Natural killer cell (primary cell): ENCODE measurements at regions not wholly inside any gene's neighbourhood (a gene's known extent, or its start where the extent isn't known, plus 50 kb on each side); places are given as distances from the start of the nearest gene placed in this dataset.
"Not testable (repeated sequence)": the region's sequence is repeated elsewhere in the genome, so short reads cannot be mapped to it uniquely, and the experiment has no call there.

Experiments
- ATAC-seq, 3 donors: fragments of 150-1000 bp in 2 of 3; fragments of 200-7000 bp in 1 of 3; cut with Tn5 transposase; 1 replicate in 1 of 3; 2 replicates in 2 of 3; pipeline ENCODE4 v1.10.0; 2021; ENCODE audit warnings: mild to moderate bottlenecking in 2 of 3, moderate library complexity in 2 of 3
- DNase-seq, 2 donors: peaks; one replicate each; pipeline versions ENCODE4 v3.0.0 to v3.0.0-alpha.2; 2013 to 2021; ENCODE audit warnings: mixed read lengths in 1 of 2
- H3K27ac ChIP-seq: one replicate; pipeline ENCODE4 v1.5.1; 2013; ENCODE audit warnings: mild to moderate bottlenecking, low read length
- H3K27me3 ChIP-seq: one replicate; pipeline ENCODE4 v1.6.1; 2013; ENCODE audit warnings: low read length; ENCODE audit not compliant: control insufficient read depth, insufficient read depth
- H3K36me3 ChIP-seq: one replicate; pipeline ENCODE4 v1.6.1; 2013; ENCODE audit warnings: low read length; ENCODE audit not compliant: control insufficient read depth, insufficient read depth
- H3K4me1 ChIP-seq: one replicate; pipeline ENCODE4 v1.6.1; 2013; ENCODE audit warnings: low read length; ENCODE audit not compliant: control insufficient read depth, insufficient read depth
- H3K4me3 ChIP-seq: one replicate; pipeline ENCODE4 v1.5.1; 2013; ENCODE audit warnings: low read length
- H3K9me3 ChIP-seq: one replicate; pipeline ENCODE4 v1.6.1; 2013; ENCODE audit warnings: low read length; ENCODE audit not compliant: control insufficient read depth, insufficient read depth
- H3K27ac Mint-ChIP-seq, 2 donors: one replicate each; pipeline ENCODE4 v1.8.0; 2022; ENCODE audit warnings: mild to moderate bottlenecking in 2 of 2, mixed read lengths in 2 of 2, moderate library complexity in 1 of 2
- H3K27me3 Mint-ChIP-seq, 2 donors: one replicate each; pipeline ENCODE4 v1.8.0; 2022; ENCODE audit warnings: low read depth in 2 of 2, mixed read lengths in 2 of 2
- H3K36me3 Mint-ChIP-seq: one replicate; pipeline ENCODE4 v1.8.0; 2022; ENCODE audit warnings: mixed read lengths
- H3K4me1 Mint-ChIP-seq, 2 donors: one replicate each; pipeline ENCODE4 v1.8.0; 2022; ENCODE audit warnings: mixed read lengths in 2 of 2
- H3K4me3 Mint-ChIP-seq: one replicate; pipeline ENCODE4 v1.8.0; 2022; ENCODE audit warnings: mild to moderate bottlenecking, moderate library complexity, mixed read lengths
- H3K9me3 Mint-ChIP-seq, 2 donors: one replicate each; pipeline ENCODE4 v1.8.0; 2022; ENCODE audit warnings: mixed read lengths in 2 of 2
- CTCF ChIP-seq: fragments of 200-600 bp; IDR thresholded peaks from one replicate; pipeline ENCODE4 v1.8.0; 2022; ENCODE audit warnings: antibody characterized with exemption
- WGBS: methylation state at CpG from one replicate; pipeline ENCODE4 v1.1.7; 2013; ENCODE audit warnings: missing lambda C conversion rate; ENCODE audit not compliant: insufficient coverage; 5-methylcytosine and 5-hydroxymethylcytosine counted together
- intact Hi-C: fragments of 100-400 bp; cut with micrococcal nuclease; formaldehyde crosslinking; loops from one replicate; pipeline ENCODE4 v1.14.2; 2022

GRCh38 chr14:51595881-51596455 lies 55.7 kb upstream of the FRMD6 start:
- Histone ChIP-seq H3K9me3 (no peaks in the 10 kb centered on the region), H3K4me1 (peaks cover 18% of the 10 kb centered on the region), H3K27ac (no peak overlapping the region), H3K27me3 (peaks cover under 1% of the 10 kb centered on the region), H3K36me3 (no peaks in the 10 kb centered on the region), H3K4me3 (no peak overlapping the region)
- peak overlapping the region; percentile 28 to 76 for H3K27ac Mint-ChIP-seq
- ATAC-seq (peak; percentile 0 to 46 (median 43)), DNase-seq (no peak)
- H3K4me3 Mint-ChIP-seq = peak overlapping the region; percentile 47
- H3K9me3 Mint-ChIP-seq = no peaks in the 10 kb centered on the region
- H3K36me3 Mint-ChIP-seq = no peaks in the 10 kb centered on the region
- TF ChIP-seq CTCF = no peak
- H3K27me3 Mint-ChIP-seq = peaks cover 10 to 30% of the 10 kb centered on the region in 2 donors
- H3K4me1 Mint-ChIP-seq = peaks cover 32 to 64% of the 10 kb centered on the region in 2 donors
- intact Hi-C loops = loop anchor here (1.0 to 5.0 kb wide), 3 partner anchors 29 to 251 kb away; partner anchors contain the start of gene FRMD6
- 100% methylated on average over 1 of the region's 3 CpGs for WGBS

GRCh38 chr14:51596488-51597117 lies 55.1 kb upstream of the FRMD6 start:
- H3K4me3 Mint-ChIP-seq = peak overlapping the region; percentile 49
- DNase-seq (peak; percentile 34 to 79), ATAC-seq (peak; percentile 85 to 99 (median 93))
- intact Hi-C loops = loop anchor here (1.0 to 5.0 kb wide), 3 partner anchors 30 to 251 kb away; partner anchors contain the start of gene FRMD6
- peaks cover 2% of the 10 kb centered on the region for H3K27me3 ChIP-seq
- H3K9me3 ChIP-seq = no peaks in the 10 kb centered on the region
- H3K4me3 ChIP-seq = no peak overlapping the region
- H3K4me1 Mint-ChIP-seq = peaks cover 32 to 64% of the 10 kb centered on the region in 2 donors
- TF ChIP-seq CTCF = no peak
- H3K27me3 Mint-ChIP-seq = peaks cover 13 to 33% of the 10 kb centered on the region in 2 donors
- no peaks in the 10 kb centered on the region for H3K36me3 Mint-ChIP-seq
- H3K27ac Mint-ChIP-seq = peak overlapping the region; percentile 28 to 76
- peaks cover 18% of the 10 kb centered on the region for H3K4me1 ChIP-seq
- H3K36me3 ChIP-seq = no peaks in the 10 kb centered on the region
- no peak overlapping the region for H3K27ac ChIP-seq
- H3K9me3 Mint-ChIP-seq = no peaks in the 10 kb centered on the region
- 53% methylated on average over 5 of the region's 6 CpGs for WGBS

- no peak for TF ChIP-seq CTCF
- intact Hi-C loops = loop anchor here (2.0 to 5.0 kb wide), 2 partner anchors 31 to 250 kb away; no protein-coding TSS in a partner anchor
- no peaks in the 10 kb centered on the region for H3K9me3 Mint-ChIP-seq
- peaks cover 32 to 64% of the 10 kb centered on the region in 2 donors for H3K4me1 Mint-ChIP-seq
- peaks cover 18 to 41% of the 10 kb centered on the region in 2 donors for H3K27me3 Mint-ChIP-seq
- H3K36me3 Mint-ChIP-seq = no peaks in the 10 kb centered on the region
- H3K4me3 ChIP-seq = no peak overlapping the region
- H3K27ac ChIP-seq = no peak overlapping the region
- ATAC-seq (no peak), DNase-seq (no peak)
- no peaks in the 10 kb centered on the region for H3K9me3 ChIP-seq
- no peak overlapping the region for H3K4me3 Mint-ChIP-seq
- no peaks in the 10 kb centered on the region for H3K36me3 ChIP-seq
- 90% methylated on average over 6 of the region's 7 CpGs for WGBS
- H3K4me1 ChIP-seq = peaks cover 18% of the 10 kb centered on the region
- peak overlapping the region; percentile 28 to 76 for H3K27ac Mint-ChIP-seq
- H3K27me3 ChIP-seq = peaks cover 6% of the 10 kb centered on the region
These were observed 54.3 kb upstream of the FRMD6 start for GRCh38 chr14:51597261-51598001.

- DNase-seq, H3K27ac Mint-ChIP-seq, H3K36me3 ChIP-seq, H3K9me3 Mint-ChIP-seq, H3K4me3 ChIP-seq, H3K27me3 ChIP-seq, H3K9me3 ChIP-seq, H3K36me3 Mint-ChIP-seq, H3K27ac ChIP-seq, H3K4me3 Mint-ChIP-seq, ATAC-seq: not testable (repeated sequence)
- WGBS = 50% methylated on average over 1 of the region's 1 CpG
- H3K4me1 Mint-ChIP-seq = peaks cover 32 to 51% of the 10 kb centered on the region in 2 donors
- peaks cover 16% of the 10 kb centered on the region for H3K4me1 ChIP-seq
- intact Hi-C loops = loop anchor here (5.0 kb wide), 1 partner anchor 248 kb away; no protein-coding TSS in a partner anchor
- H3K27me3 Mint-ChIP-seq = peaks cover 21 to 58% of the 10 kb centered on the region in 2 donors
These were observed 52.6 kb upstream of the FRMD6 start for GRCh38 chr14:51598924-51599600.
